Lung (tissue), 11 donors: ENCODE measurements at regions not wholly inside any gene's neighbourhood (a gene's known extent, or its start where the extent isn't known, plus 50 kb on each side); places are given as distances from the start of the nearest gene placed in this dataset.

Experiments used
- ATAC-seq: fragments of 200-7000 bp; cut with Tn5 transposase; one replicate; pipeline ENCODE4 v1.9.1; 2020; ENCODE audit warnings: moderate number of reproducible peaks; ENCODE audit not compliant: insufficient read depth, low FRiP score
- DNase-seq, 3 donors: peaks; one replicate each; pipeline ENCODE4 v3.0.0-alpha.2; 2013 to 2017
- H3K27ac ChIP-seq, 2 donors: one replicate each; pipeline ENCODE4 v1.5.1; 2013; ENCODE audit warnings: mild to moderate bottlenecking in 2 of 2, moderate library complexity in 2 of 2, control low read depth in 1 of 2, inconsistent platforms in 1 of 2, low read depth in 1 of 2, low read length in 1 of 2
- H3K27me3 ChIP-seq, 3 donors: one replicate each; pipeline ENCODE4 v1.5.1; 2013; ENCODE audit warnings: low read length in 2 of 3; ENCODE audit not compliant: control insufficient read depth in 3 of 3, insufficient read depth in 3 of 3
- H3K36me3 ChIP-seq, 4 donors: one replicate each; pipeline ENCODE4 v1.5.1; 2013; ENCODE audit warnings: low read length in 4 of 4, mild to moderate bottlenecking in 1 of 4, moderate library complexity in 1 of 4; ENCODE audit not compliant: control insufficient read depth in 4 of 4, insufficient read depth in 4 of 4
- H3K4me1 ChIP-seq, 5 donors: one replicate each; pipeline ENCODE4 v1.5.1; 2013; ENCODE audit warnings: low read length in 5 of 5, mild to moderate bottlenecking in 2 of 5, moderate library complexity in 1 of 5; ENCODE audit not compliant: control insufficient read depth in 5 of 5, insufficient read depth in 5 of 5
- H3K4me3 ChIP-seq: one replicate; pipeline ENCODE4 v1.5.1; 2013; ENCODE audit warnings: mild to moderate bottlenecking, control low read depth, moderate library complexity
- H3K9ac ChIP-seq, 2 donors: one replicate each; pipeline ENCODE4 v1.5.1; 2013; ENCODE audit warnings: low read length in 2 of 2, control low read depth in 1 of 2; ENCODE audit not compliant: insufficient read depth in 1 of 2
- H3K9me3 ChIP-seq, 4 donors: one replicate each; pipeline ENCODE4 v1.5.1; 2013; ENCODE audit warnings: low read length in 3 of 4, mild to moderate bottlenecking in 1 of 4, moderate library complexity in 1 of 4; ENCODE audit not compliant: control insufficient read depth in 4 of 4, insufficient read depth in 3 of 4
- CTCF ChIP-seq: IDR thresholded peaks from 2 replicates; pipeline ENCODE4 v1.5.1; 2012; ENCODE audit warnings: mild to moderate bottlenecking; ENCODE audit errors: control extremely low read depth, extremely low read depth
- WGBS, 2 donors: extraction: QIAGEN DNeasy Blood & Tissue Kit; methylation state at CpG; one replicate each; pipeline ENCODE4 v1.1.7; 2013; 5-methylcytosine and 5-hydroxymethylcytosine counted together
- donor health status: control.
- donor health status: control.
- donor health status: Bipolar disorder and iron deficiency.
- donor health status: healthy.
- donor health status: DM: yes; HTN: yes; CAD: no.

- Histone ChIP-seq H3K4me1 (no peaks in the 10 kb centered on the region), H3K27me3 (peaks cover 0 to 3% (median 0%) of the 10 kb centered on the region in 3 donors), H3K36me3 (no peaks in the 10 kb centered on the region), H3K27ac (no peak overlapping the region), H3K4me3 (no peak overlapping the region), H3K9me3 (peaks cover 0 to 3% (median under 1%) of the 10 kb centered on the region in 4 donors), H3K9ac (no peak overlapping the region)
- WGBS, 2 donors, result 40% methylated on average over 4 of the region's 4 CpGs
- DNase-seq (no peak), ATAC-seq (no peak)
- no peak for TF ChIP-seq CTCF
Observed at GRCh38 chrX:151510203-151510602, 53.3 kb upstream of the PASD1 start.

GRCh38 chrX:151513472-151513871 is 50.0 kb upstream of the PASD1 start:
- H3K4me1 ChIP-seq, result no peaks in the 10 kb centered on the region
- peaks cover 0 to 8% (median 0%) of the 10 kb centered on the region in 3 donors for H3K27me3 ChIP-seq
- peaks cover 0 to 8% (median 2%) of the 10 kb centered on the region in 4 donors for H3K9me3 ChIP-seq
- no peak for DNase-seq
- no peak for ATAC-seq
- H3K4me3 ChIP-seq, result no peak overlapping the region
- no peak overlapping the region for H3K27ac ChIP-seq
- H3K36me3 ChIP-seq, result no peaks in the 10 kb centered on the region
- H3K9ac ChIP-seq, result no peak overlapping the region
- TF ChIP-seq CTCF, result no peak
